Erythroblast (primary cell): ENCODE measurements at regions not wholly inside any gene's neighbourhood (a gene's known extent, or its start where the extent isn't known, plus 50 kb on each side); places are given as distances from the start of the nearest gene placed in this dataset.

Source experiments
- GATA1 ChIP-seq: IDR thresholded peaks from 2 replicates; pipeline ENCODE4 v1.6.1; 2011; ENCODE audit warnings: low read depth, mild to moderate bottlenecking, control low read depth, low read length, moderate library complexity
- POLR2A ChIP-seq: IDR thresholded peaks from 2 replicates; pipeline ENCODE4 v1.6.1; 2011; ENCODE audit warnings: mild to moderate bottlenecking, low read length

DNA sequence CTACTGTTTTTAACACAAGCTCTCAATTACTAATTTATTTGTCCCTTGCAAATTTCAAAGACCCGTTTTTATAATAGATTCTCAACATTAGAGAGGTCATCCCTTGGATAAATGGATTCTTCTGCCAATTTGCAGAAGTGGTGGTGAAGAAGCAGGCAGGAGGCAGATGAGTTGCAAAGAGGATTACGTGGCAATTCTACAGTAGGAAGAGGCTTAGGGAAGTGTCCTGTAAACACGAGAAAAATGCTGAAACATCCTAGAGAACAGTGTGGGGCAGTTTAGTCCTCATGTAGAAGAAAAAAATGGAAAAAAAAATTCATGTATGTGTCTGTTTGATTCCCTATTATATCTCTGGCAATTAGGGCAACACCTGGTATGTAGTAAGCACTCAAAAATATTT, 87.6 kb downstream of the BMP2 start:
- TF ChIP-seq POLR2A (no peak), GATA1 (no peak)
